Peyer's patch (tissue), 4 donors: ENCODE measurements at regions not wholly inside any gene's neighbourhood (a gene's known extent, or its start where the extent isn't known, plus 50 kb on each side); places are given as distances from the start of the nearest gene placed in this dataset.
A peak's percentile ranks its signal among the peaks of the same experiment; 100 is the strongest.

Experiments used
- POLR2A ChIP-seq, 2 donors: fragments of 450-650 bp; IDR thresholded peaks; one replicate each; pipeline ENCODE4 v1.5.1; 2017; ENCODE audit warnings: antibody characterized with exemption in 2 of 2, mild to moderate bottlenecking in 2 of 2, moderate library complexity in 2 of 2
- TF ChIP-seq, protein P1 (sequence below), 6 experiments: fragments of 450-650 bp in 4 of 6; fragments of 200-600 bp in 2 of 6; sonication (generic) in 1 of 6; IDR thresholded peaks; one replicate each; pipeline ENCODE4 v1.5.1; 2017 to 2019; ENCODE audit warnings: antibody characterized with exemption in 6 of 6, mild to moderate bottlenecking in 3 of 6, moderate library complexity in 1 of 6

DNA sequence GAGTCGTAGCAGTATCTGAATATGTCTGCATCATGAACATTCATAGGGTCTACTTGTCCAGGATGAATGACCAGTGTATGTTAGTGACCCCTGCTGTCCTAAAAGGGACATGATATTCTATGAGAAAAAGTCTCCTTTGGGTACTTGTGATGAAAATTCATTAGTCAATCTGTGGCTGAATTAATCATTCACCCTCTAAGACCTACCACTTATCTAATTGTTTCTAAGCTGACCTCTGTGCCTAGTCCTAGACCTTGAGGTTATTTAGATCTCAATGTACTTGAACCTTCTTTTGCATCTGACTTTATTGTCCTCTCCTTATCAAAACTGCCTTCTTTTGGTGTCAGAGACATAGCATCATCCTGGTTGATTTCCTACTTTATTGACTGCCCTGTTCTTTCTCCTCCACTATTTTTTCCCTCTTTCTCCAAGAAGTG, 799.3 kb downstream of the DIPK2A start:
- TF ChIP-seq, protein P1, sequence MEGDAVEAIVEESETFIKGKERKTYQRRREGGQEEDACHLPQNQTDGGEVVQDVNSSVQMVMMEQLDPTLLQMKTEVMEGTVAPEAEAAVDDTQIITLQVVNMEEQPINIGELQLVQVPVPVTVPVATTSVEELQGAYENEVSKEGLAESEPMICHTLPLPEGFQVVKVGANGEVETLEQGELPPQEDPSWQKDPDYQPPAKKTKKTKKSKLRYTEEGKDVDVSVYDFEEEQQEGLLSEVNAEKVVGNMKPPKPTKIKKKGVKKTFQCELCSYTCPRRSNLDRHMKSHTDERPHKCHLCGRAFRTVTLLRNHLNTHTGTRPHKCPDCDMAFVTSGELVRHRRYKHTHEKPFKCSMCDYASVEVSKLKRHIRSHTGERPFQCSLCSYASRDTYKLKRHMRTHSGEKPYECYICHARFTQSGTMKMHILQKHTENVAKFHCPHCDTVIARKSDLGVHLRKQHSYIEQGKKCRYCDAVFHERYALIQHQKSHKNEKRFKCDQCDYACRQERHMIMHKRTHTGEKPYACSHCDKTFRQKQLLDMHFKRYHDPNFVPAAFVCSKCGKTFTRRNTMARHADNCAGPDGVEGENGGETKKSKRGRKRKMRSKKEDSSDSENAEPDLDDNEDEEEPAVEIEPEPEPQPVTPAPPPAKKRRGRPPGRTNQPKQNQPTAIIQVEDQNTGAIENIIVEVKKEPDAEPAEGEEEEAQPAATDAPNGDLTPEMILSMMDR (IDR thresholded peaks at IDR 0.05) = peak in 1 of 6 experiments; percentile 12
- no peak for TF ChIP-seq POLR2A (IDR thresholded peaks at IDR 0.05)
